Activated CD8-positive, alpha-beta T cell treated with anti-CD3 and anti-CD28 coated beads for 36 hours (primary cell): ENCODE measurements at regions not wholly inside any gene's neighbourhood (a gene's known extent, or its start where the extent isn't known, plus 50 kb on each side); places are given as distances from the start of the nearest gene placed in this dataset.

Source experiments
- ATAC-seq: fragments of 200-7000 bp; cut with Tn5 transposase; one replicate; pipeline ENCODE4 v1.10.0; 2021; ENCODE audit warnings: mild to moderate bottlenecking, moderate library complexity
- CTCF ChIA-PET: fragments of 350-600 bp; sonication (Branson Sonifier 250); formaldehyde crosslinking; loops from one replicate; lab custom pipeline; 2021; ENCODE audit warnings: antibody characterized with exemption; lab: Charles Lee
- POLR2A ChIA-PET: fragments of 350-600 bp; sonication (Branson Sonifier 250); formaldehyde crosslinking; loops from one replicate; lab custom pipeline; 2021; ENCODE audit warnings: antibody characterized with exemption; lab: Charles Lee
- DNase-seq: peaks from one replicate; pipeline ENCODE4 v3.0.0-alpha.2; 2020
- H3K27ac Mint-ChIP-seq: one replicate; pipeline ENCODE4 v1.8.0; 2021; ENCODE audit warnings: mild to moderate bottlenecking, mixed read lengths
- H3K27me3 Mint-ChIP-seq: one replicate; pipeline ENCODE4 v1.8.0; 2021; ENCODE audit warnings: mixed read lengths
- H3K36me3 Mint-ChIP-seq: one replicate; pipeline ENCODE4 v1.8.0; 2021; ENCODE audit warnings: low read depth, mixed read lengths
- H3K4me1 Mint-ChIP-seq: one replicate; pipeline ENCODE4 v1.8.0; 2021; ENCODE audit warnings: low read depth, mixed read lengths
- H3K4me3 Mint-ChIP-seq: one replicate; pipeline ENCODE4 v1.8.0; 2021; ENCODE audit warnings: mild to moderate bottlenecking, moderate library complexity, mixed read lengths
- H3K9me3 Mint-ChIP-seq: one replicate; pipeline ENCODE4 v1.8.0; 2021; ENCODE audit warnings: mixed read lengths
- CTCF ChIP-seq: fragments of 200-600 bp; IDR thresholded peaks from one replicate; pipeline ENCODE4 v1.8.0; 2022; ENCODE audit warnings: antibody characterized with exemption, mild to moderate bottlenecking
- intact Hi-C: fragments of 100-400 bp; cut with micrococcal nuclease; formaldehyde crosslinking; loops from one replicate; pipeline ENCODE4 v1.10.0; 2022

DNA sequence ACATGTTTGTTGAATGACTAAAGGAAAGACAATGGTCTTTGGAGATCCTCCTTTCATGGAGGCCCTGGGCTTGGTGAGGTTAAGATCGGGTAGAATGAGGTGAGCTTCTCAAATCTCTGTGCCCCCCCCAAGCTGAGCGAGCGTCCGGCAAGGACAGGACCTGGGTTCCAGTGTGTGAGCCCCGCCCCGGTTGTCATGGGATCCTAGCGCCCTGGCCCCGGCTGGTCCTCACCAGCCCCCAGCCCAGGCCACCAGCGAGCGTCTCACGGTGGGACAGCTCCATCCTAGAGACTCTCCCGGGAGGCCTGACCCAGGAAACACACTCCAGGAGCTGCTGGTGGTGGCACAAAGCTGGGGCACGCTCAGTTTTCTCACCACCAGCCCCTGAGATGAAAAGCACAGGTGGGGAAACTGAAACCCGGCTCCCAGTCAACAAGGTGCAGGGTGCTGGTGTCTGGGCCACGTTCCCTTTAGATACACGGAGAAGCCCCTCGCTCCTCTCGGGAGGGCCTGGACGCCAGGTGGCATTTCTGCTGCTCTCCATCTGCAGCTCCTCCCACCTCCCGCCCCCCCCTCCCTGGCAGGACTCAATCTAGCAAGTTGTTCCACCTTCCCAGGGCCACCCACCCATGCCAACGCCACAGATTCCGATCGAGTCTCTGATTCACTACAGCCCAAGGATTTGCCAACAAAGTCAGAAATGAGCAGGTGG is 131.3 kb upstream of the PPP1R26 start:
- H3K27me3 Mint-ChIP-seq = peaks cover 2% of the 10 kb centered on the region
- no peaks in the 10 kb centered on the region for H3K4me1 Mint-ChIP-seq
- TF ChIP-seq CTCF = no peak
- ChIA-PET POLR2A (no interaction called here), CTCF (no interaction called here)
- H3K36me3 Mint-ChIP-seq = no peaks in the 10 kb centered on the region
- no peak overlapping the region for H3K4me3 Mint-ChIP-seq
- H3K27ac Mint-ChIP-seq = no peak overlapping the region
- intact Hi-C loops = no loop called here
- no peaks in the 10 kb centered on the region for H3K9me3 Mint-ChIP-seq
- ATAC-seq (no peak), DNase-seq (no peak)

- Mint-ChIP-seq H3K4me3 (no peak overlapping the region), H3K9me3 (no peaks in the 10 kb centered on the region), H3K4me1 (no peaks in the 10 kb centered on the region), H3K36me3 (no peaks in the 10 kb centered on the region), H3K27ac (no peak overlapping the region), H3K27me3 (peaks cover 2% of the 10 kb centered on the region)
- DNase-seq = no peak
- intact Hi-C loops = no loop called here
- TF ChIP-seq CTCF = no peak
- ChIA-PET CTCF (no interaction called here), POLR2A (no interaction called here)
- no peak for ATAC-seq
These were observed 130.8 kb upstream of the PPP1R26 start for GRCh38 chr9:135348788-135349150.

DNA sequence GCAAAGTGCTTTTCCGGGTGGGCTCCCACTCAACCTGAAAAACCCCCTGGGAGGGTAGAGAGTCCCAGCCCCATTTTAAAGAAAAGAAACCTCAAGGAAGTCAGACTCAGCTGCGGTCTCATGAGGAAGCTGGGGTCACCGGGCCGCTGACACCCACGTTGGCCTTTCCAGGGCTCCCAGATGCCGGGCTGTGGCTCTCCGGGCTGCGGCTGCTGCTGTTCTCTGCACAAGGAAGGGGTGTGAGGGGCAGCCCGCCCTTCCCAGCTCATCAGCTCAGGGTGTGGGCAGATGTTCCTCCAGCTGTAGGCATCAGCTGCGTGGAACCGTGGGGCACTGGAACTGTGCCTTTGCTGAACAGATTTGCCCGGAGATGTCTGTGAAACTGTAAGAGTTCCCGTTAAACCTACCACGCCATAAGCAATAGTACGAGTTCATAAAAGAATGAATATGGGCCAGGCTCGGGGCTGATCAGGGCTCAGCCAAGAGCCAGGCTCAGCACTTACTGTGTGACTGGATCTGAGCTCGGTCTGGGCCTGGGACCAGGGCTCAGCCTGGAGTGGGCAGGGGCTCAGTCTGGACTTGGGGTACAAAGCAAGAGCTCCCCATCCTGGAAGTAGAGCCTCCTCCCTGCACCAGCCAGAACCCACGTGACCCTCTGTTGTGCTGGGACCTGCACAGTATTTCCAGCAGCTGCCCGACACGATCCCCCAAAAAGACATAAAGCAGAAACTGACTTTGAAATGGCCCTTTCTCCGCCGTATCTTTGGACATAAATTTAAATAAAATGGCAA is 130.2 kb upstream of the PPP1R26 start:
- TF ChIP-seq CTCF = no peak
- CTCF ChIA-PET = no interaction called here
- POLR2A ChIA-PET = no interaction called here
- H3K36me3 Mint-ChIP-seq = no peaks in the 10 kb centered on the region
- H3K27ac Mint-ChIP-seq = no peak overlapping the region
- intact Hi-C loops = no loop called here
- peaks cover 2% of the 10 kb centered on the region for H3K27me3 Mint-ChIP-seq
- H3K9me3 Mint-ChIP-seq = no peaks in the 10 kb centered on the region
- no peak for DNase-seq
- H3K4me3 Mint-ChIP-seq = no peak overlapping the region
- no peaks in the 10 kb centered on the region for H3K4me1 Mint-ChIP-seq
- ATAC-seq = no peak

GRCh38 chr9:135350003-135350315 is 129.6 kb upstream of the PPP1R26 start:
- Mint-ChIP-seq H3K27ac (no peak overlapping the region), H3K27me3 (peaks cover 2% of the 10 kb centered on the region), H3K9me3 (no peaks in the 10 kb centered on the region), H3K4me1 (no peaks in the 10 kb centered on the region), H3K36me3 (no peaks in the 10 kb centered on the region), H3K4me3 (no peak overlapping the region)
- intact Hi-C loops = no loop called here
- ChIA-PET CTCF (no interaction called here), POLR2A (no interaction called here)
- TF ChIP-seq CTCF = no peak
- ATAC-seq (no peak), DNase-seq (no peak)

DNA sequence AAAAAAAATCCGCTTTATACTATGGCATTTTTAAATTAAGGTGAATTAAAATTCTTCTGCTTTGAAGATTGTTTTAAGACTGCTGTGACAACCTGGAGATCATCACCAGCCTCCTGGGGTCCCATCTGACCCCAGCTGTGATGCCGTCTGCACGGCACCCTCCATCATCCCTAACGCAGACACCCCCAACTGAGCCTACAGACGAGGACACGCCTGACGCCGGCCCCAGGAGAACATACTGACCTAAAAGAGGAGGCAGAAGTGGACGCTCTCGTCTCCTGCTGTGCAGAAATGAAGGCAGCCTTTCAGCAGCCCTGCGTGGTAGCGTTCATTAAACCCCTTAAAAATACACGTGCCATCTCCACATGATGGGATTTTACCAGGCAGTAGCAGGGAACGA is 125.6 kb upstream of the PPP1R26 start:
- no peaks in the 10 kb centered on the region for H3K27me3 Mint-ChIP-seq
- ATAC-seq (no peak), DNase-seq (no peak)
- TF ChIP-seq CTCF = no peak
- no peaks in the 10 kb centered on the region for H3K4me1 Mint-ChIP-seq
- ChIA-PET POLR2A (no interaction called here), CTCF (no interaction called here)
- intact Hi-C loops = no loop called here
- no peak overlapping the region for H3K4me3 Mint-ChIP-seq
- no peaks in the 10 kb centered on the region for H3K9me3 Mint-ChIP-seq
- H3K27ac Mint-ChIP-seq = no peak overlapping the region
- no peaks in the 10 kb centered on the region for H3K36me3 Mint-ChIP-seq
